DND-41 (cell line): ENCODE measurements at regions not wholly inside any gene's neighbourhood (a gene's known extent, or its start where the extent isn't known, plus 50 kb on each side); places are given as distances from the start of the nearest gene placed in this dataset.

Experiments used
- EZH2 ChIP-seq: IDR thresholded peaks from 3 replicates; pipeline ENCODE4 v1.6.1; 2012; ENCODE audit warnings: borderline replicate concordance, low read depth, mild to moderate bottlenecking, moderate library complexity, low read length, inconsistent platforms; ENCODE audit not compliant: severe bottlenecking
- TF ChIP-seq, protein P1 (sequence below): IDR thresholded peaks from 2 replicates; pipeline ENCODE4 v1.5.1; 2012; ENCODE audit warnings: borderline replicate concordance, low read length, moderate library complexity, mild to moderate bottlenecking; ENCODE audit not compliant: poor library complexity, severe bottlenecking; ENCODE audit errors: extremely low read depth

DNA sequence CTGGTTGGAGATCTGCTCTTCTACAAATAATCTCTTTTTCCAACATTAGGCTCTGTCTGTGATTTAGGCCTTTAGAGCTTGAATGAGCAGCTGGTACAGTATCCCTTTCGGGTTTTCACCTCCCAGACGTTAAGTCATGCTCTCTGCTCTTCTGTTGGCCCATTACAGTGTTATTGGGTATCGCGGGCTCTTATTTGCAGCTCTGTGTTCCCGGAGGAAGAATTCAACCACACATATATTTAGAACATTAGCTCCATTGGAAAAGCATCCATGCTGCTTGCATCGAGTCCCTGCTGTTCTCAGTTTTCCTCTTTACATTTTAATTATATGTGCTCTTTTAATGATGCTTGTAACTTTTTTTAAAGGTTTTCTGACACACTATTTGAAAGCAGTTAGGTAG lies 278.0 kb upstream of the ADCY2 start:
- TF ChIP-seq, protein P1, sequence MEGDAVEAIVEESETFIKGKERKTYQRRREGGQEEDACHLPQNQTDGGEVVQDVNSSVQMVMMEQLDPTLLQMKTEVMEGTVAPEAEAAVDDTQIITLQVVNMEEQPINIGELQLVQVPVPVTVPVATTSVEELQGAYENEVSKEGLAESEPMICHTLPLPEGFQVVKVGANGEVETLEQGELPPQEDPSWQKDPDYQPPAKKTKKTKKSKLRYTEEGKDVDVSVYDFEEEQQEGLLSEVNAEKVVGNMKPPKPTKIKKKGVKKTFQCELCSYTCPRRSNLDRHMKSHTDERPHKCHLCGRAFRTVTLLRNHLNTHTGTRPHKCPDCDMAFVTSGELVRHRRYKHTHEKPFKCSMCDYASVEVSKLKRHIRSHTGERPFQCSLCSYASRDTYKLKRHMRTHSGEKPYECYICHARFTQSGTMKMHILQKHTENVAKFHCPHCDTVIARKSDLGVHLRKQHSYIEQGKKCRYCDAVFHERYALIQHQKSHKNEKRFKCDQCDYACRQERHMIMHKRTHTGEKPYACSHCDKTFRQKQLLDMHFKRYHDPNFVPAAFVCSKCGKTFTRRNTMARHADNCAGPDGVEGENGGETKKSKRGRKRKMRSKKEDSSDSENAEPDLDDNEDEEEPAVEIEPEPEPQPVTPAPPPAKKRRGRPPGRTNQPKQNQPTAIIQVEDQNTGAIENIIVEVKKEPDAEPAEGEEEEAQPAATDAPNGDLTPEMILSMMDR = no peak
- no peak for TF ChIP-seq EZH2
